ENCODE measurements at regions not wholly inside any gene's neighbourhood (a gene's known extent, or its start where the extent isn't known, plus 50 kb on each side); places are given as distances from the start of the nearest gene placed in this dataset.

DNA sequence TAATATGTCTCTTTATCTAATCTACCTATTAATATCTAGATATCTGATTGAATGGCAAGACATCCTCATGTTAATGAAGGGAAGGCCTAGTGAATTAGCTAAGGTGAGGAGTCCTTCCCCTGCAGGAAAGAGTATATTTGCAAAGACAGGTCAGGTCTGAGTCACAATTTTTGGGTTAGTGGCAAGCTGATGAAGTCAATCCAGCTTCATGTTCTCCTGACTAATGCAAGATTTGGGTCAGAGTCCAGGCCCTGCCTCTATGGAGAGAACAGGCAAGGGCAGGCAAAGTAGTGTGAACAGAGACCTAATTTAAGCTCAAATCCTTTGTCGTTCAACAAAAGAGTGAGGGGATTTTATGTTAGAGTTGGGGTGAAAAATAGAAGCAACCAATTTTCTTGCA is 496.7 kb downstream of the BMP2 start:
- TF ChIP-seq, protein P1, sequence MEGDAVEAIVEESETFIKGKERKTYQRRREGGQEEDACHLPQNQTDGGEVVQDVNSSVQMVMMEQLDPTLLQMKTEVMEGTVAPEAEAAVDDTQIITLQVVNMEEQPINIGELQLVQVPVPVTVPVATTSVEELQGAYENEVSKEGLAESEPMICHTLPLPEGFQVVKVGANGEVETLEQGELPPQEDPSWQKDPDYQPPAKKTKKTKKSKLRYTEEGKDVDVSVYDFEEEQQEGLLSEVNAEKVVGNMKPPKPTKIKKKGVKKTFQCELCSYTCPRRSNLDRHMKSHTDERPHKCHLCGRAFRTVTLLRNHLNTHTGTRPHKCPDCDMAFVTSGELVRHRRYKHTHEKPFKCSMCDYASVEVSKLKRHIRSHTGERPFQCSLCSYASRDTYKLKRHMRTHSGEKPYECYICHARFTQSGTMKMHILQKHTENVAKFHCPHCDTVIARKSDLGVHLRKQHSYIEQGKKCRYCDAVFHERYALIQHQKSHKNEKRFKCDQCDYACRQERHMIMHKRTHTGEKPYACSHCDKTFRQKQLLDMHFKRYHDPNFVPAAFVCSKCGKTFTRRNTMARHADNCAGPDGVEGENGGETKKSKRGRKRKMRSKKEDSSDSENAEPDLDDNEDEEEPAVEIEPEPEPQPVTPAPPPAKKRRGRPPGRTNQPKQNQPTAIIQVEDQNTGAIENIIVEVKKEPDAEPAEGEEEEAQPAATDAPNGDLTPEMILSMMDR (IDR thresholded peaks at IDR 0.05) = no peak
- TF ChIP-seq SIN3A (IDR thresholded peaks at IDR 0.05; ENCODE audit: borderline replicate concordance, insufficient read depth, low read depth, low read length) = no peak
- no peak for TF ChIP-seq POLR2AphosphoS5 (IDR thresholded peaks at IDR 0.05; ENCODE audit: low read depth, low read length)
- TF ChIP-seq, protein P2, sequence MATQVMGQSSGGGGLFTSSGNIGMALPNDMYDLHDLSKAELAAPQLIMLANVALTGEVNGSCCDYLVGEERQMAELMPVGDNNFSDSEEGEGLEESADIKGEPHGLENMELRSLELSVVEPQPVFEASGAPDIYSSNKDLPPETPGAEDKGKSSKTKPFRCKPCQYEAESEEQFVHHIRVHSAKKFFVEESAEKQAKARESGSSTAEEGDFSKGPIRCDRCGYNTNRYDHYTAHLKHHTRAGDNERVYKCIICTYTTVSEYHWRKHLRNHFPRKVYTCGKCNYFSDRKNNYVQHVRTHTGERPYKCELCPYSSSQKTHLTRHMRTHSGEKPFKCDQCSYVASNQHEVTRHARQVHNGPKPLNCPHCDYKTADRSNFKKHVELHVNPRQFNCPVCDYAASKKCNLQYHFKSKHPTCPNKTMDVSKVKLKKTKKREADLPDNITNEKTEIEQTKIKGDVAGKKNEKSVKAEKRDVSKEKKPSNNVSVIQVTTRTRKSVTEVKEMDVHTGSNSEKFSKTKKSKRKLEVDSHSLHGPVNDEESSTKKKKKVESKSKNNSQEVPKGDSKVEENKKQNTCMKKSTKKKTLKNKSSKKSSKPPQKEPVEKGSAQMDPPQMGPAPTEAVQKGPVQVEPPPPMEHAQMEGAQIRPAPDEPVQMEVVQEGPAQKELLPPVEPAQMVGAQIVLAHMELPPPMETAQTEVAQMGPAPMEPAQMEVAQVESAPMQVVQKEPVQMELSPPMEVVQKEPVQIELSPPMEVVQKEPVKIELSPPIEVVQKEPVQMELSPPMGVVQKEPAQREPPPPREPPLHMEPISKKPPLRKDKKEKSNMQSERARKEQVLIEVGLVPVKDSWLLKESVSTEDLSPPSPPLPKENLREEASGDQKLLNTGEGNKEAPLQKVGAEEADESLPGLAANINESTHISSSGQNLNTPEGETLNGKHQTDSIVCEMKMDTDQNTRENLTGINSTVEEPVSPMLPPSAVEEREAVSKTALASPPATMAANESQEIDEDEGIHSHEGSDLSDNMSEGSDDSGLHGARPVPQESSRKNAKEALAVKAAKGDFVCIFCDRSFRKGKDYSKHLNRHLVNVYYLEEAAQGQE (IDR thresholded peaks at IDR 0.05; ENCODE audit: insufficient read depth in 1 of 2, low read depth in 2 of 2, low read length in 1 of 2) = no peak
- TF ChIP-seq TCF7L2 (IDR thresholded peaks at IDR 0.05; ENCODE audit: low read depth, low read length) = no peak

All from Panc1 (cell line).